Neural progenitor cell (in vitro differentiated cells): ENCODE measurements at regions not wholly inside any gene's neighbourhood (a gene's known extent, or its start where the extent isn't known, plus 50 kb on each side); places are given as distances from the start of the nearest gene placed in this dataset.

Experiments
- DNase-seq: peaks from one replicate; pipeline ENCODE4 v3.0.0-alpha.2; 2016; ENCODE audit warnings: low spot score
- H2AFZ ChIP-seq: fragments of 200-600 bp; sonication (generic); replicated peaks from 2 replicates; pipeline ENCODE4 v1.6.1; 2016; ENCODE audit warnings: antibody characterized with exemption
- H3F3A ChIP-seq: fragments of 200-600 bp; sonication (generic); 2 replicates; pipeline ENCODE4 v1.6.1; 2016; ENCODE audit warnings: antibody characterized with exemption, low read depth
- H3K27ac ChIP-seq: fragments of 200-600 bp; sonication (generic); 2 replicates; pipeline ENCODE4 v1.5.1; 2016; ENCODE audit warnings: mild to moderate bottlenecking
- H3K27me3 ChIP-seq: fragments of 200-600 bp; sonication (generic); 2 replicates; pipeline ENCODE4 v1.6.1; 2016; ENCODE audit warnings: mild to moderate bottlenecking, moderate library complexity
- H3K36me3 ChIP-seq: fragments of 200-600 bp; sonication (generic); 2 replicates; pipeline ENCODE4 v1.5.1; 2016
- H3K4me1 ChIP-seq: fragments of 200-600 bp; sonication (generic); 2 replicates; pipeline ENCODE4 v1.6.1; 2016; ENCODE audit warnings: mixed run types
- H3K4me2 ChIP-seq: fragments of 200-600 bp; sonication (generic); 2 replicates; pipeline ENCODE4 v1.6.1; 2016
- H3K4me3 ChIP-seq: fragments of 200-600 bp; sonication (generic); 2 replicates; pipeline ENCODE4 v1.5.1; 2016
- H3K79me2 ChIP-seq: fragments of 200-600 bp; sonication (generic); 2 replicates; pipeline ENCODE4 v1.6.1; 2016; ENCODE audit warnings: low read depth
- H3K9ac ChIP-seq: fragments of 200-600 bp; sonication (generic); 2 replicates; pipeline ENCODE4 v1.6.1; 2016
- H3K9me3 ChIP-seq: fragments of 200-600 bp; sonication (generic); 2 replicates; pipeline ENCODE4 v1.5.1; 2016; ENCODE audit warnings: low read depth
- H4K20me1 ChIP-seq: fragments of 200-600 bp; sonication (generic); 2 replicates; pipeline ENCODE4 v1.6.1; 2016; ENCODE audit warnings: low read depth
- H3K27ac Mint-ChIP-seq: 3 replicates; pipeline ENCODE4 v1.8.0; 2021; ENCODE audit warnings: mixed read lengths
- H3K27me3 Mint-ChIP-seq: 2 replicates; pipeline ENCODE4 v1.8.0; 2022; ENCODE audit warnings: low read depth, mild to moderate bottlenecking, inconsistent platforms, moderate library complexity, mixed read lengths; ENCODE audit not compliant: insufficient read depth
- H3K36me3 Mint-ChIP-seq: 3 replicates; pipeline ENCODE4 v1.8.0; 2021; ENCODE audit warnings: mixed read lengths
- H3K4me1 Mint-ChIP-seq: 3 replicates; pipeline ENCODE4 v1.8.0; 2021; ENCODE audit warnings: mixed read lengths
- H3K4me3 Mint-ChIP-seq: 3 replicates; pipeline ENCODE4 v1.8.0; 2021; ENCODE audit warnings: mild to moderate bottlenecking, moderate library complexity, mixed read lengths
- H3K9me3 Mint-ChIP-seq: 3 replicates; pipeline ENCODE4 v1.8.0; 2020; ENCODE audit warnings: mixed read lengths
- CTCF ChIP-seq: fragments of 200-600 bp; sonication (generic); IDR thresholded peaks from 2 replicates; pipeline ENCODE4 v1.5.1; 2017; ENCODE audit warnings: antibody characterized with exemption, mild to moderate bottlenecking
- EZH2 ChIP-seq: fragments of 200-600 bp; sonication (generic); IDR thresholded peaks from 2 replicates; pipeline ENCODE4 v1.6.1; 2017; ENCODE audit warnings: antibody characterized with exemption, mild to moderate bottlenecking, moderate library complexity
- EZH2phosphoT487 ChIP-seq: fragments of 200-600 bp; sonication (generic); IDR thresholded peaks from 2 replicates; pipeline ENCODE4 v1.6.1; 2017; ENCODE audit warnings: antibody characterized with exemption

- Histone ChIP-seq H3K9ac (no peak overlapping the region), H3F3A (no peaks in the 10 kb centered on the region), H3K4me3 (no peak overlapping the region), H3K36me3 (no peaks in the 10 kb centered on the region), H2AFZ (no peak overlapping the region), H3K27me3 (no peaks in the 10 kb centered on the region), H3K4me2 (no peak overlapping the region), H4K20me1 (no peaks in the 10 kb centered on the region), H3K9me3 (no peaks in the 10 kb centered on the region), H3K27ac (no peak overlapping the region), H3K79me2 (no peaks in the 10 kb centered on the region), H3K4me1 (no peaks in the 10 kb centered on the region)
- no peak overlapping the region for H3K4me3 Mint-ChIP-seq
- DNase-seq = no peak
- H3K4me1 Mint-ChIP-seq = no peaks in the 10 kb centered on the region
- H3K27me3 Mint-ChIP-seq = peaks cover 3% of the 10 kb centered on the region
- H3K36me3 Mint-ChIP-seq = no peaks in the 10 kb centered on the region
- TF ChIP-seq EZH2 (no peak), EZH2phosphoT487 (no peak), CTCF (no peak)
- H3K27ac Mint-ChIP-seq = no peak overlapping the region
- H3K9me3 Mint-ChIP-seq = peaks cover 2% of the 10 kb centered on the region
Observed at GRCh38 chr3:83895892-83896291, 1062.9 kb upstream of the CADM2 start.

- no peaks in the 10 kb centered on the region for H3K4me1 ChIP-seq
Observed at GRCh38 chr3:83902787-83903533, 1055.8 kb upstream of the CADM2 start.

GRCh38 chr3:83913381-83913780 is 1045.4 kb upstream of the CADM2 start:
- H3K27ac ChIP-seq = no peak overlapping the region
- no peaks in the 10 kb centered on the region for H3K27me3 ChIP-seq
- no peak overlapping the region for H2AFZ ChIP-seq
- H3K9me3 ChIP-seq = no peaks in the 10 kb centered on the region
- H3F3A ChIP-seq = no peaks in the 10 kb centered on the region
- no peaks in the 10 kb centered on the region for H3K36me3 ChIP-seq
- no peaks in the 10 kb centered on the region for H4K20me1 ChIP-seq
- Mint-ChIP-seq H3K9me3 (no peaks in the 10 kb centered on the region), H3K36me3 (no peaks in the 10 kb centered on the region), H3K4me1 (no peaks in the 10 kb centered on the region), H3K27me3 (no peaks in the 10 kb centered on the region), H3K27ac (no peak overlapping the region), H3K4me3 (no peak overlapping the region)
- no peaks in the 10 kb centered on the region for H3K4me1 ChIP-seq
- no peak overlapping the region for H3K4me2 ChIP-seq
- H3K79me2 ChIP-seq = no peaks in the 10 kb centered on the region
- no peak overlapping the region for H3K9ac ChIP-seq
- no peak for DNase-seq
- H3K4me3 ChIP-seq = no peak overlapping the region
- no peak for TF ChIP-seq EZH2phosphoT487
- TF ChIP-seq EZH2 = no peak
- TF ChIP-seq CTCF = no peak

More at GRCh38 chr3:83902787-83903533, 1055.8 kb upstream of the CADM2 start:
- Histone ChIP-seq H3K27ac (no peak overlapping the region), H3K36me3 (no peaks in the 10 kb centered on the region), H3K9ac (no peak overlapping the region), H3K9me3 (no peaks in the 10 kb centered on the region), H3K4me2 (no peak overlapping the region), H3F3A (no peaks in the 10 kb centered on the region), H3K4me3 (no peak overlapping the region), H4K20me1 (no peaks in the 10 kb centered on the region), H2AFZ (no peak overlapping the region), H3K79me2 (no peaks in the 10 kb centered on the region), H3K27me3 (no peaks in the 10 kb centered on the region)
- Mint-ChIP-seq H3K27ac (no peak overlapping the region), H3K36me3 (no peaks in the 10 kb centered on the region), H3K9me3 (peaks cover 2% of the 10 kb centered on the region), H3K4me1 (no peaks in the 10 kb centered on the region), H3K27me3 (no peaks in the 10 kb centered on the region), H3K4me3 (no peak overlapping the region)
- TF ChIP-seq CTCF (no peak), EZH2phosphoT487 (no peak), EZH2 (no peak)
- no peak for DNase-seq
